Transverse colon (tissue), 4 donors: ENCODE measurements at regions not wholly inside any gene's neighbourhood (a gene's known extent, or its start where the extent isn't known, plus 50 kb on each side); places are given as distances from the start of the nearest gene placed in this dataset.

ENCODE experiments used
- DNase-seq: peaks from one replicate; pipeline ENCODE4 v3.0.0-alpha.2; 2019
- H3K27ac ChIP-seq, 4 donors: fragments of 200-600 bp; sonication (generic); 2 replicates each; pipeline ENCODE4 v1.5.1; 2016 to 2018; ENCODE audit warnings: inconsistent platforms in 4 of 4
- H3K27me3 ChIP-seq: fragments of 200-600 bp; sonication (generic); 2 replicates; pipeline ENCODE4 v1.5.1; 2017; ENCODE audit warnings: inconsistent platforms
- H3K36me3 ChIP-seq, 4 donors: fragments of 200-600 bp; sonication (generic); 2 replicates each; pipeline ENCODE4 v1.5.1; 2017 to 2019; ENCODE audit warnings: inconsistent platforms in 4 of 4
- H3K4me1 ChIP-seq, 4 donors: fragments of 200-600 bp; sonication (generic); 2 replicates each; pipeline ENCODE4 v1.5.1; 2017 to 2020; ENCODE audit warnings: inconsistent platforms in 4 of 4
- H3K4me3 ChIP-seq, 4 donors: fragments of 200-600 bp; sonication (generic); 1 replicate in 1 of 4; 2 replicates in 3 of 4; pipeline versions ENCODE4 v1.5.1 to v1.6.1; 2017 to 2019; ENCODE audit warnings: inconsistent platforms in 4 of 4
- H3K9me3 ChIP-seq, 2 donors: fragments of 200-600 bp; sonication (generic); 2 replicates each; pipeline ENCODE4 v1.5.1; 2017 to 2019; ENCODE audit warnings: inconsistent platforms in 2 of 2
- EP300 ChIP-seq: sonication (generic); formaldehyde crosslinking; IDR thresholded peaks from one replicate; pipeline ENCODE4 v1.6.1; 2017; ENCODE audit warnings: antibody characterized with exemption, low read depth
- POLR2A ChIP-seq: fragments of 450-650 bp; IDR thresholded peaks from one replicate; pipeline ENCODE4 v1.6.1; 2016; ENCODE audit warnings: antibody characterized with exemption, mild to moderate bottlenecking, moderate library complexity
- POLR2AphosphoS5 ChIP-seq, 3 donors: sonication (generic); formaldehyde crosslinking; IDR thresholded peaks; one replicate each; pipeline ENCODE4 v1.6.1; 2016; ENCODE audit warnings: antibody characterized with exemption in 3 of 3
- WGBS, 2 donors: methylation state at CpG; one replicate each; pipeline ENCODE4 v1.1.5; 2018; ENCODE audit warnings: low coverage in 1 of 2; 5-methylcytosine and 5-hydroxymethylcytosine counted together
- in situ Hi-C, 4 donors: fragments of 200-750 bp; cut with MboI; loops; one replicate each; pipeline versions ENCODE4 v1.15.0 to v1.15.1; 2017; ENCODE audit warnings: low sequenced_read_pairs in 3 of 4, low pct_ligation_motif_present in 1 of 4, low pct_unique_long_range_greater_than_20kb in 1 of 4
- intact Hi-C: fragments of 100-400 bp; cut with DNase I; formaldehyde crosslinking; loops from one replicate; pipeline ENCODE4 v1.15.1; 2023; ENCODE audit warnings: low total_unique reads
- TF ChIP-seq, protein P1 (sequence below), 5 experiments: fragments of 200-600 bp in 3 of 5; fragments of 450-650 bp in 2 of 5; sonication (generic) in 3 of 5; IDR thresholded peaks; 1 replicate in 2 of 5; 2 replicates in 3 of 5; pipeline ENCODE4 v1.5.1; 2016 to 2017; ENCODE audit warnings: antibody characterized with exemption in 5 of 5, inconsistent platforms in 3 of 5, mild to moderate bottlenecking in 2 of 5, moderate library complexity in 1 of 5

- H3K36me3 ChIP-seq, result no peaks in the 10 kb centered on the region
- no peaks in the 10 kb centered on the region for H3K9me3 ChIP-seq
- WGBS, 2 donors, result 56 to 81% methylated on average over 3 to 5 of the region's 5 CpGs
- H3K27me3 ChIP-seq, result no peaks in the 10 kb centered on the region
- no peaks in the 10 kb centered on the region for H3K4me1 ChIP-seq
- H3K4me3 ChIP-seq, result no peak overlapping the region
- no peak overlapping the region for H3K27ac ChIP-seq
- intact Hi-C loops, result no loop called here
- no peak for TF ChIP-seq POLR2AphosphoS5 (IDR thresholded peaks at IDR 0.05)
- TF ChIP-seq EP300, result no peak
- TF ChIP-seq POLR2A, result no peak
- TF ChIP-seq, protein P1, sequence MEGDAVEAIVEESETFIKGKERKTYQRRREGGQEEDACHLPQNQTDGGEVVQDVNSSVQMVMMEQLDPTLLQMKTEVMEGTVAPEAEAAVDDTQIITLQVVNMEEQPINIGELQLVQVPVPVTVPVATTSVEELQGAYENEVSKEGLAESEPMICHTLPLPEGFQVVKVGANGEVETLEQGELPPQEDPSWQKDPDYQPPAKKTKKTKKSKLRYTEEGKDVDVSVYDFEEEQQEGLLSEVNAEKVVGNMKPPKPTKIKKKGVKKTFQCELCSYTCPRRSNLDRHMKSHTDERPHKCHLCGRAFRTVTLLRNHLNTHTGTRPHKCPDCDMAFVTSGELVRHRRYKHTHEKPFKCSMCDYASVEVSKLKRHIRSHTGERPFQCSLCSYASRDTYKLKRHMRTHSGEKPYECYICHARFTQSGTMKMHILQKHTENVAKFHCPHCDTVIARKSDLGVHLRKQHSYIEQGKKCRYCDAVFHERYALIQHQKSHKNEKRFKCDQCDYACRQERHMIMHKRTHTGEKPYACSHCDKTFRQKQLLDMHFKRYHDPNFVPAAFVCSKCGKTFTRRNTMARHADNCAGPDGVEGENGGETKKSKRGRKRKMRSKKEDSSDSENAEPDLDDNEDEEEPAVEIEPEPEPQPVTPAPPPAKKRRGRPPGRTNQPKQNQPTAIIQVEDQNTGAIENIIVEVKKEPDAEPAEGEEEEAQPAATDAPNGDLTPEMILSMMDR (IDR thresholded peaks at IDR 0.05), result no peak
- in situ Hi-C loops, result no loop called here
- no peak for DNase-seq
Observed at GRCh38 chr18:51480407-51481261, 283.2 kb upstream of the MEX3C start.

- in situ Hi-C loops (no loop called here), intact Hi-C loops (no loop called here)
- no peak overlapping the region for H3K4me3 ChIP-seq
- WGBS, 2 donors, result 72 to 76% methylated on average over 5 to 6 of the region's 6 CpGs
- no peaks in the 10 kb centered on the region for H3K36me3 ChIP-seq
- DNase-seq, result no peak
- H3K9me3 ChIP-seq, result no peaks in the 10 kb centered on the region
- no peak overlapping the region for H3K27ac ChIP-seq
- H3K27me3 ChIP-seq, result no peaks in the 10 kb centered on the region
- TF ChIP-seq, protein P1 (IDR thresholded peaks at IDR 0.05), result no peak
- TF ChIP-seq POLR2A, result no peak
- H3K4me1 ChIP-seq, result no peaks in the 10 kb centered on the region
Observed at GRCh38 chr18:51486735-51487366, 289.4 kb upstream of the MEX3C start.

GRCh38 chr18:51490417-51490816 is 292.9 kb upstream of the MEX3C start:
- TF ChIP-seq POLR2A, result no peak
- TF ChIP-seq POLR2AphosphoS5 (IDR thresholded peaks at IDR 0.05), result no peak
- TF ChIP-seq, protein P1 (IDR thresholded peaks at IDR 0.05), result no peak
- no peak for TF ChIP-seq EP300
- WGBS, 2 donors, result 90 to 100% methylated on average over 3 of the region's 3 CpGs
- no peaks in the 10 kb centered on the region for H3K27me3 ChIP-seq
- H3K36me3 ChIP-seq, result no peaks in the 10 kb centered on the region
- intact Hi-C loops (no loop called here), in situ Hi-C loops (no loop called here)
- no peak overlapping the region for H3K27ac ChIP-seq
- no peaks in the 10 kb centered on the region for H3K9me3 ChIP-seq
- DNase-seq, result no peak
- H3K4me1 ChIP-seq, result no peaks in the 10 kb centered on the region
- H3K4me3 ChIP-seq, result no peak overlapping the region

- no peaks in the 10 kb centered on the region for H3K9me3 ChIP-seq
- H3K36me3 ChIP-seq, result no peaks in the 10 kb centered on the region
- TF ChIP-seq POLR2AphosphoS5 (IDR thresholded peaks at IDR 0.05) (no peak), EP300 (no peak), POLR2A (no peak)
- TF ChIP-seq, protein P1 (IDR thresholded peaks at IDR 0.05), result no peak
- H3K4me1 ChIP-seq, result no peaks in the 10 kb centered on the region
- in situ Hi-C loops, result no loop called here
- intact Hi-C loops, result no loop called here
- H3K27ac ChIP-seq, result no peak overlapping the region
- H3K4me3 ChIP-seq, result no peak overlapping the region
- no peak for DNase-seq
- 72 to 80% methylated on average over 1 to 3 of the region's 3 CpGs for WGBS, 2 donors
- no peaks in the 10 kb centered on the region for H3K27me3 ChIP-seq
Observed at GRCh38 chr18:51490860-51491259, 293.4 kb upstream of the MEX3C start.
